ENCODE measurements at regions not wholly inside any gene's neighbourhood (a gene's known extent, or its start where the extent isn't known, plus 50 kb on each side); places are given as distances from the start of the nearest gene placed in this dataset.

DNA sequence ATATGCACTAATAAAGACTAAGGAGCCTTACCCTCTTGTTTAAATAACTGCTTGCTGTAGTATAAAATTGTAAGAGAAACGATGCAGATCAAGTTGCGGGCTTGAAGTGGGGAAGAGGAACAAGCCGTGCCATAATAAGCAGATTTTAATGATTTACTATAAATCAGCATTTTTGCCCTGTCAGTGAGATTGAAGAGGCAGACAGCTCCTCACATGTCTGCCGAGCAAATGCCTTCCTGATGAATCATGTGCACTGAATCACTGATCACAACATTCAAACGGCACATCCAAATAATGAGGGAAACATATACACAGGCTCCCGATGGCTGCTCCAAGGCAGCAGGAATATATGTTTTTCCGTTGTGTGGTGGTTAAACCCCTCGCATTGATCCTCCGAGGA, 282.9 kb downstream of the TSHZ3 start:
- TF ChIP-seq, protein P1, sequence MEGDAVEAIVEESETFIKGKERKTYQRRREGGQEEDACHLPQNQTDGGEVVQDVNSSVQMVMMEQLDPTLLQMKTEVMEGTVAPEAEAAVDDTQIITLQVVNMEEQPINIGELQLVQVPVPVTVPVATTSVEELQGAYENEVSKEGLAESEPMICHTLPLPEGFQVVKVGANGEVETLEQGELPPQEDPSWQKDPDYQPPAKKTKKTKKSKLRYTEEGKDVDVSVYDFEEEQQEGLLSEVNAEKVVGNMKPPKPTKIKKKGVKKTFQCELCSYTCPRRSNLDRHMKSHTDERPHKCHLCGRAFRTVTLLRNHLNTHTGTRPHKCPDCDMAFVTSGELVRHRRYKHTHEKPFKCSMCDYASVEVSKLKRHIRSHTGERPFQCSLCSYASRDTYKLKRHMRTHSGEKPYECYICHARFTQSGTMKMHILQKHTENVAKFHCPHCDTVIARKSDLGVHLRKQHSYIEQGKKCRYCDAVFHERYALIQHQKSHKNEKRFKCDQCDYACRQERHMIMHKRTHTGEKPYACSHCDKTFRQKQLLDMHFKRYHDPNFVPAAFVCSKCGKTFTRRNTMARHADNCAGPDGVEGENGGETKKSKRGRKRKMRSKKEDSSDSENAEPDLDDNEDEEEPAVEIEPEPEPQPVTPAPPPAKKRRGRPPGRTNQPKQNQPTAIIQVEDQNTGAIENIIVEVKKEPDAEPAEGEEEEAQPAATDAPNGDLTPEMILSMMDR (IDR thresholded peaks at IDR 0.05), result no peak
- Histone ChIP-seq H3K27ac (no peak overlapping the region), H3K9me3 (no peaks in the 10 kb centered on the region), H3K27me3 (peaks cover 0 to 36% (median 10%) of the 10 kb centered on the region in 7 donors), H3K4me3 (no peak overlapping the region), H3K4me1 (no peaks in the 10 kb centered on the region), H3K36me3 (no peaks in the 10 kb centered on the region)
- no peak for DNase-seq
- WGBS, 2 donors, result 74% methylated on average over 9 of the region's 9 CpGs
- peak in 1 of 8 donors; percentile 16 for ATAC-seq
- intact Hi-C loops (cut with DNase I), result no loop called here

DNA sequence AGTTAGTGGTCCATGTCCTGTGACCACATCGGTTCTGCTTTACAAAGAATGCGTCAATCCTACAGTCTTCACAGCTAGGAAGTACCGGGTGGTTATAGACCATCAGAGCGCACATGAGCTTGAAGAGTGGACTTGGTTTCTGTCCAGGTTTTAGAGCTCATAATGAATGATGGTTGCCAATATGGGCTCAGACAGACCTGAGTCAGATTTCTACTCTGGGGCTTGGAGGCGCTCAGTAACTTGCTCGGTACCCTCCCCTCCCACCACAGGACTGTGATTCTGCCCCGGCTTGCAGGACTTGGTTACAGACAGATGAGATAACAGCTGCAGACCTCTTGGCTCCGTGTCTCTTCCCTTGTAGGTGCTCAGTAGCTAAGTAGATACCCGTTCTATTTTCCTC, 284.7 kb downstream of the TSHZ3 start:
- Histone ChIP-seq H3K36me3 (no peaks in the 10 kb centered on the region), H3K4me3 (no peak overlapping the region), H3K27ac (no peak overlapping the region), H3K4me1 (no peaks in the 10 kb centered on the region), H3K27me3 (peaks cover 0 to 34% (median 8%) of the 10 kb centered on the region in 7 donors), H3K9me3 (peaks cover 0 to 8% (median 0%) of the 10 kb centered on the region in 11 donors)
- no peak for ATAC-seq
- no peak for DNase-seq
- WGBS, 2 donors, result 47 to 48% methylated on average over 9 of the region's 9 CpGs
- intact Hi-C loops (cut with DNase I), result no loop called here
- TF ChIP-seq, protein P1 (IDR thresholded peaks at IDR 0.05), result no peak

DNA sequence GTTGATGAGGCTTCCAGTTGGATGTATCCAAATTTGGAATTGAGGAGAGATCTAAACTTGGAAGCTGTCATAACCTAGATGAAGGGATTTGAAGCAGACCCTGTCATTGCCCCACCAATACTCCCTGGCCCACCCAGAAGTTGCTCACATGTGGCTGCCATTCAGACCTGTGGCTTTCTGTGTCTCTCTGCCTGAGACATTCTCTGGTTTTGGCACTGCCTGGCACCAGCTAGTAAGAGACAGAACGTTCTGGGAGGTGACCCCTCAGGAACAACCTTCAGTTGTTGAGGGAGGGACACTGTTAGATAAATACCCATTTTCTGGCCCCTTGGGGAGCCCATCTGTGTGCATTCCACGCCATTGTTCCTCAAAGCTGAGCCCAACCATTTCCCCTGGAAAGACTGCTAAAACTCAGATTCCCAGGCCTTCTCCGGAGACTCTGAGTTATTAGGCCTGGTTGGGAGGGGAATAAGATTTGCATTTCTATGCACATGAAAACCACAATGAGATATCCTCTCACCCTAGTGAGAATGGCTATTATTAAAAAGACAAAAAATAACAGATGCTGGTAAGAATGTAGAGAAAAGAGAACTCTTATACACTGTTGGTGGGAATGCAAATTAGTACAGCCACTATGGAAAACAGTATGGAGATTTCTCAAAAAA, 290.4 kb downstream of the TSHZ3 start:
- H3K27me3 ChIP-seq, result peaks cover 0 to 9% (median 0%) of the 10 kb centered on the region in 7 donors
- H3K9me3 ChIP-seq, result peaks cover 0 to 8% (median 0%) of the 10 kb centered on the region in 11 donors
- H3K4me3 ChIP-seq, result no peak overlapping the region
- WGBS, 2 donors, result 63 to 78% methylated on average over 3 of the region's 3 CpGs
- DNase-seq (no peak), ATAC-seq (no peak)
- H3K4me1 ChIP-seq, result no peaks in the 10 kb centered on the region
- TF ChIP-seq, protein P1 (IDR thresholded peaks at IDR 0.05), result no peak
- intact Hi-C loops (cut with DNase I), result loop anchor here in 2 of 10 donors (10.0 kb wide), 3 partner anchors 206 to 1166 kb away; no protein-coding TSS in a partner anchor
- H3K27ac ChIP-seq, result no peak overlapping the region
- no peaks in the 10 kb centered on the region for H3K36me3 ChIP-seq

DNA sequence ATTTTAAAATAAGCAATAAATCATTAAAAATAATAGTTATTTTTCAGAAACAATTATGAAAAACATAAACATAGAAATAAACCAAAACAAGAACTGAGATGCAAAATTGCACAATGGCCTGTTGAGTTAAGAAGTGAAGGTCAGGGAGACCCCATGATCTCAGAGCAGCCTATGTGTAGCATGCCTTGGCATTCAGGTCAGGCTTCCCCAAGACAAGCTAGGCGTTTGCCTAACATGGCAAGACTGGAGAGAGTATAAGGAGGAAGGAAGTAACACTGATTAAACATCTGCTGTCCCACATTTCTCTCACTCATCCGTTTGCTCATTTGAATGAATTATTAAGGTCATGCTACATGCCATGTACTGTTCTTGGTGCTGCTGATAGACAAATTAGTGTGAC, 291.8 kb downstream of the TSHZ3 start:
- no peaks in the 10 kb centered on the region for H3K36me3 ChIP-seq
- DNase-seq, result no peak
- H3K4me3 ChIP-seq, result no peak overlapping the region
- ATAC-seq, result no peak
- TF ChIP-seq, protein P1 (IDR thresholded peaks at IDR 0.05), result no peak
- H3K27me3 ChIP-seq, result no peaks in the 10 kb centered on the region
- no peaks in the 10 kb centered on the region for H3K4me1 ChIP-seq
- 37 to 58% methylated on average over 2 of the region's 2 CpGs for WGBS, 2 donors
- H3K9me3 ChIP-seq, result peaks cover 0 to 8% (median 0%) of the 10 kb centered on the region in 11 donors
- intact Hi-C loops (cut with DNase I), result loop anchor here in 2 of 10 donors (10.0 kb wide), 3 partner anchors 207 to 1167 kb away; no protein-coding TSS in a partner anchor
- no peak overlapping the region for H3K27ac ChIP-seq
